ENCODE measurements at regions not wholly inside any gene's neighbourhood (a gene's known extent, or its start where the extent isn't known, plus 50 kb on each side); places are given as distances from the start of the nearest gene placed in this dataset.

- H3K4me1 ChIP-seq: no peaks in the 10 kb centered on the region
- intact Hi-C loops (cut with DNase I): no loop called here
- DNase-seq: no peak
- no peak for TF ChIP-seq CTCF (IDR thresholded peaks at IDR 0.05)
- H3K9me3 ChIP-seq: no peaks in the 10 kb centered on the region
- no peak overlapping the region for H3K27ac ChIP-seq
- no peaks in the 10 kb centered on the region for H3K27me3 ChIP-seq
- no peak overlapping the region for H3K9ac ChIP-seq (ENCODE audit: low read depth in 2 of 2, low read length in 2 of 2)
- H3K36me3 ChIP-seq: no peaks in the 10 kb centered on the region
- H3K4me3 ChIP-seq: no peak overlapping the region
Observed at GRCh38 chr13:33644581-33645543, 173.1 kb upstream of the RFC3 start.

GRCh38 chr13:33645591-33646554 lies 172.1 kb upstream of the RFC3 start:
- Histone ChIP-seq H3K9ac (ENCODE audit: low read depth in 2 of 2, low read length in 2 of 2) (no peak overlapping the region), H3K27ac (no peak overlapping the region)

GRCh38 chr13:33649212-33649878 lies 168.6 kb upstream of the RFC3 start:
- Histone ChIP-seq H3K9me3 (no peaks in the 10 kb centered on the region), H3K27me3 (no peaks in the 10 kb centered on the region), H3K4me1 (no peaks in the 10 kb centered on the region), H3K9ac (ENCODE audit: low read depth in 2 of 2, low read length in 2 of 2) (no peak overlapping the region), H3K36me3 (no peaks in the 10 kb centered on the region), H3K4me3 (no peak overlapping the region), H3K27ac (no peak overlapping the region)
- TF ChIP-seq CTCF (IDR thresholded peaks at IDR 0.05): no peak
- DNase-seq: no peak
- intact Hi-C loops (cut with DNase I): no loop called here

More at GRCh38 chr13:33645591-33646554, 172.1 kb upstream of the RFC3 start:
- Histone ChIP-seq H3K9me3 (no peaks in the 10 kb centered on the region), H3K36me3 (no peaks in the 10 kb centered on the region), H3K27me3 (no peaks in the 10 kb centered on the region), H3K4me3 (no peak overlapping the region), H3K4me1 (no peaks in the 10 kb centered on the region)
- intact Hi-C loops (cut with DNase I): no loop called here
- TF ChIP-seq CTCF (IDR thresholded peaks at IDR 0.05): no peak
- DNase-seq: no peak

GRCh38 chr13:33651766-33652165 lies 166.2 kb upstream of the RFC3 start:
- Histone ChIP-seq H3K27me3 (no peaks in the 10 kb centered on the region), H3K4me1 (no peaks in the 10 kb centered on the region), H3K9ac (ENCODE audit: low read depth in 2 of 2, low read length in 2 of 2) (no peak overlapping the region), H3K9me3 (no peaks in the 10 kb centered on the region), H3K4me3 (no peak overlapping the region), H3K27ac (no peak overlapping the region), H3K36me3 (no peaks in the 10 kb centered on the region)
- no peak for TF ChIP-seq CTCF (IDR thresholded peaks at IDR 0.05)
- no peak for DNase-seq
- intact Hi-C loops (cut with DNase I): no loop called here

GRCh38 chr13:33657274-33657673 lies 160.7 kb upstream of the RFC3 start:
- Histone ChIP-seq H3K4me3 (no peak overlapping the region), H3K27ac (no peak overlapping the region), H3K27me3 (no peaks in the 10 kb centered on the region), H3K36me3 (no peaks in the 10 kb centered on the region), H3K9ac (ENCODE audit: low read depth in 2 of 2, low read length in 2 of 2) (no peak overlapping the region), H3K9me3 (no peaks in the 10 kb centered on the region), H3K4me1 (no peaks in the 10 kb centered on the region)
- DNase-seq: no peak
- TF ChIP-seq CTCF (IDR thresholded peaks at IDR 0.05): no peak
- intact Hi-C loops (cut with DNase I): no loop called here
